ENCODE measurements at regions not wholly inside any gene's neighbourhood (a gene's known extent, or its start where the extent isn't known, plus 50 kb on each side); places are given as distances from the start of the nearest gene placed in this dataset.

GRCh38 chr1:106646261-106646784 is 410.2 kb upstream of the PRMT6 start:
- TF ChIP-seq CTCF (conservative IDR thresholded peaks at IDR 0.05; ENCODE audit: low read length) (no peak), EZH2phosphoT487 (IDR thresholded peaks at IDR 0.05; ENCODE audit: borderline replicate concordance) (no peak)
